ENCODE measurements at regions not wholly inside any gene's neighbourhood (a gene's known extent, or its start where the extent isn't known, plus 50 kb on each side); places are given as distances from the start of the nearest gene placed in this dataset.

- no peak for TF ChIP-seq GATA3 (IDR thresholded peaks at IDR 0.05; ENCODE audit: low read depth, low read length)
- TF ChIP-seq GATA2 (IDR thresholded peaks at IDR 0.05; ENCODE audit: low read depth, low read length): no peak
Measured at GRCh38 chr3:43818229-43818628, 127.5 kb downstream of the ABHD5 start.

Measured in SH-SY5Y (cell line).